GM19372 (cell line): ENCODE measurements at regions not wholly inside any gene's neighbourhood (a gene's known extent, or its start where the extent isn't known, plus 50 kb on each side); places are given as distances from the start of the nearest gene placed in this dataset.

Experiments
- ATAC-seq: cut with Tn5 transposase; IDR thresholded peaks from one replicate; pipeline ENCODE4 v1.9.1; 2021; ENCODE audit warnings: mild to moderate bottlenecking, low read depth, moderate library complexity; ENCODE audit not compliant: unreplicated experiment

GRCh38 chr15:96703794-96704550, 373.5 kb downstream of the NR2F2 start:
- ATAC-seq = no peak

GRCh38 chr15:96716075-96716474, 385.6 kb downstream of the NR2F2 start:
- ATAC-seq = no peak

- ATAC-seq = no peak
Observed at GRCh38 chr15:96716478-96716877, 386.0 kb downstream of the NR2F2 start.

- ATAC-seq = no peak
Observed at GRCh38 chr15:96720251-96720650, 389.8 kb downstream of the NR2F2 start.

GRCh38 chr15:96720656-96721055, 390.2 kb downstream of the NR2F2 start:
- ATAC-seq = no peak

GRCh38 chr15:96728591-96728990, 398.1 kb downstream of the NR2F2 start:
- no peak for ATAC-seq

GRCh38 chr15:96732704-96733103, 402.2 kb downstream of the NR2F2 start:
- ATAC-seq = no peak

GRCh38 chr15:96733721-96734120, 403.2 kb downstream of the NR2F2 start:
- no peak for ATAC-seq

GRCh38 chr15:96735632-96736240, 405.2 kb downstream of the NR2F2 start:
- no peak for ATAC-seq

GRCh38 chr15:96736384-96736783, 405.9 kb downstream of the NR2F2 start:
- no peak for ATAC-seq

- no peak for ATAC-seq
Observed at GRCh38 chr15:96737408-96737807, 406.9 kb downstream of the NR2F2 start.

GRCh38 chr15:96746665-96747064, 416.2 kb downstream of the NR2F2 start:
- ATAC-seq = no peak

- ATAC-seq = no peak
Observed at GRCh38 chr15:96747291-96747690, 416.8 kb downstream of the NR2F2 start.

GRCh38 chr15:96750361-96750760, 419.9 kb downstream of the NR2F2 start:
- ATAC-seq = no peak

GRCh38 chr15:96756146-96756545, 425.6 kb downstream of the NR2F2 start:
- ATAC-seq = no peak

GRCh38 chr15:96756656-96757055, 426.2 kb downstream of the NR2F2 start:
- no peak for ATAC-seq

- no peak for ATAC-seq
Observed at GRCh38 chr15:96762566-96762965, 432.1 kb downstream of the NR2F2 start.

GRCh38 chr15:96764501-96764900, 434.0 kb downstream of the NR2F2 start:
- ATAC-seq = no peak

GRCh38 chr15:96764946-96765345, 434.4 kb downstream of the NR2F2 start:
- no peak for ATAC-seq

GRCh38 chr15:96766366-96766765, 435.9 kb downstream of the NR2F2 start:
- ATAC-seq = no peak

GRCh38 chr15:96767703-96768434, 437.4 kb downstream of the NR2F2 start:
- ATAC-seq = no peak

- no peak for ATAC-seq
Observed at GRCh38 chr15:96768435-96768789, 437.9 kb downstream of the NR2F2 start.
